Neural progenitor cell (in vitro differentiated cells): ENCODE measurements at regions not wholly inside any gene's neighbourhood (a gene's known extent, or its start where the extent isn't known, plus 50 kb on each side); places are given as distances from the start of the nearest gene placed in this dataset.

Source experiments
- DNase-seq: peaks from one replicate; pipeline ENCODE4 v3.0.0-alpha.2; 2016; ENCODE audit warnings: low spot score
- H2AFZ ChIP-seq: fragments of 200-600 bp; sonication (generic); replicated peaks from 2 replicates; pipeline ENCODE4 v1.6.1; 2016; ENCODE audit warnings: antibody characterized with exemption
- H3F3A ChIP-seq: fragments of 200-600 bp; sonication (generic); 2 replicates; pipeline ENCODE4 v1.6.1; 2016; ENCODE audit warnings: antibody characterized with exemption, low read depth
- H3K27ac ChIP-seq: fragments of 200-600 bp; sonication (generic); 2 replicates; pipeline ENCODE4 v1.5.1; 2016; ENCODE audit warnings: mild to moderate bottlenecking
- H3K27me3 ChIP-seq: fragments of 200-600 bp; sonication (generic); 2 replicates; pipeline ENCODE4 v1.6.1; 2016; ENCODE audit warnings: mild to moderate bottlenecking, moderate library complexity
- H3K36me3 ChIP-seq: fragments of 200-600 bp; sonication (generic); 2 replicates; pipeline ENCODE4 v1.5.1; 2016
- H3K4me1 ChIP-seq: fragments of 200-600 bp; sonication (generic); 2 replicates; pipeline ENCODE4 v1.6.1; 2016; ENCODE audit warnings: mixed run types
- H3K4me2 ChIP-seq: fragments of 200-600 bp; sonication (generic); 2 replicates; pipeline ENCODE4 v1.6.1; 2016
- H3K4me3 ChIP-seq: fragments of 200-600 bp; sonication (generic); 2 replicates; pipeline ENCODE4 v1.5.1; 2016
- H3K79me2 ChIP-seq: fragments of 200-600 bp; sonication (generic); 2 replicates; pipeline ENCODE4 v1.6.1; 2016; ENCODE audit warnings: low read depth
- H3K9ac ChIP-seq: fragments of 200-600 bp; sonication (generic); 2 replicates; pipeline ENCODE4 v1.6.1; 2016
- H3K9me3 ChIP-seq: fragments of 200-600 bp; sonication (generic); 2 replicates; pipeline ENCODE4 v1.5.1; 2016; ENCODE audit warnings: low read depth
- H4K20me1 ChIP-seq: fragments of 200-600 bp; sonication (generic); 2 replicates; pipeline ENCODE4 v1.6.1; 2016; ENCODE audit warnings: low read depth
- H3K27ac Mint-ChIP-seq: 3 replicates; pipeline ENCODE4 v1.8.0; 2021; ENCODE audit warnings: mixed read lengths
- H3K27me3 Mint-ChIP-seq: 2 replicates; pipeline ENCODE4 v1.8.0; 2022; ENCODE audit warnings: low read depth, mild to moderate bottlenecking, inconsistent platforms, moderate library complexity, mixed read lengths; ENCODE audit not compliant: insufficient read depth
- H3K36me3 Mint-ChIP-seq: 3 replicates; pipeline ENCODE4 v1.8.0; 2021; ENCODE audit warnings: mixed read lengths
- H3K4me1 Mint-ChIP-seq: 3 replicates; pipeline ENCODE4 v1.8.0; 2021; ENCODE audit warnings: mixed read lengths
- H3K4me3 Mint-ChIP-seq: 3 replicates; pipeline ENCODE4 v1.8.0; 2021; ENCODE audit warnings: mild to moderate bottlenecking, moderate library complexity, mixed read lengths
- H3K9me3 Mint-ChIP-seq: 3 replicates; pipeline ENCODE4 v1.8.0; 2020; ENCODE audit warnings: mixed read lengths
- EZH2 ChIP-seq: fragments of 200-600 bp; sonication (generic); IDR thresholded peaks from 2 replicates; pipeline ENCODE4 v1.6.1; 2017; ENCODE audit warnings: antibody characterized with exemption, mild to moderate bottlenecking, moderate library complexity
- EZH2phosphoT487 ChIP-seq: fragments of 200-600 bp; sonication (generic); IDR thresholded peaks from 2 replicates; pipeline ENCODE4 v1.6.1; 2017; ENCODE audit warnings: antibody characterized with exemption
- TF ChIP-seq, protein P1 (sequence below): fragments of 200-600 bp; sonication (generic); IDR thresholded peaks from 2 replicates; pipeline ENCODE4 v1.5.1; 2017; ENCODE audit warnings: antibody characterized with exemption, mild to moderate bottlenecking

DNA sequence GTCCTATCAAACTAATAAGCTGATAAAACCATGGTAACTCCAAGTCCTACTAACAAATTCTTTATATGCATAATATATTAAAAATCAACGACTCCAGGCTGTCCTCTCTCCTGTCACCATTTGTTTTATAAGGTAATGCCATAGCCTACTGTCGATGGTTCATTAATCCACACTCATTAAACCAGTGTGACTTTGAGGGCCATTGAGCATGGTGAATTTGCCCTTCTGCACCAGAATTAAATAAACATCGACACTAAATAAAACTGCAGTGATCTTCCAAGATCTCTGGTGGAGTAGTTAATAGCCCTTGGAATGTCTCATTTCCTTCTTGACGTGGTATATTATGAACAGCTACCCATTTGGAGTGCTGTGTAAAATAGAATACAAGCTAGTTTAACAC, 358.5 kb downstream of the CBLN4 start:
- Histone ChIP-seq H2AFZ (no peak overlapping the region), H4K20me1 (no peaks in the 10 kb centered on the region), H3K27ac (no peak overlapping the region), H3K79me2 (no peaks in the 10 kb centered on the region), H3K9ac (no peak overlapping the region), H3K4me1 (peaks cover 10% of the 10 kb centered on the region), H3K4me3 (no peak overlapping the region), H3K4me2 (no peak overlapping the region), H3K9me3 (no peaks in the 10 kb centered on the region), H3F3A (no peaks in the 10 kb centered on the region), H3K36me3 (no peaks in the 10 kb centered on the region), H3K27me3 (no peaks in the 10 kb centered on the region)
- Mint-ChIP-seq H3K4me1 (peaks cover 4% of the 10 kb centered on the region), H3K27ac (no peak overlapping the region), H3K4me3 (no peak overlapping the region), H3K9me3 (no peaks in the 10 kb centered on the region), H3K36me3 (no peaks in the 10 kb centered on the region), H3K27me3 (peaks cover 2% of the 10 kb centered on the region)
- DNase-seq, result no peak
- TF ChIP-seq, protein P1, sequence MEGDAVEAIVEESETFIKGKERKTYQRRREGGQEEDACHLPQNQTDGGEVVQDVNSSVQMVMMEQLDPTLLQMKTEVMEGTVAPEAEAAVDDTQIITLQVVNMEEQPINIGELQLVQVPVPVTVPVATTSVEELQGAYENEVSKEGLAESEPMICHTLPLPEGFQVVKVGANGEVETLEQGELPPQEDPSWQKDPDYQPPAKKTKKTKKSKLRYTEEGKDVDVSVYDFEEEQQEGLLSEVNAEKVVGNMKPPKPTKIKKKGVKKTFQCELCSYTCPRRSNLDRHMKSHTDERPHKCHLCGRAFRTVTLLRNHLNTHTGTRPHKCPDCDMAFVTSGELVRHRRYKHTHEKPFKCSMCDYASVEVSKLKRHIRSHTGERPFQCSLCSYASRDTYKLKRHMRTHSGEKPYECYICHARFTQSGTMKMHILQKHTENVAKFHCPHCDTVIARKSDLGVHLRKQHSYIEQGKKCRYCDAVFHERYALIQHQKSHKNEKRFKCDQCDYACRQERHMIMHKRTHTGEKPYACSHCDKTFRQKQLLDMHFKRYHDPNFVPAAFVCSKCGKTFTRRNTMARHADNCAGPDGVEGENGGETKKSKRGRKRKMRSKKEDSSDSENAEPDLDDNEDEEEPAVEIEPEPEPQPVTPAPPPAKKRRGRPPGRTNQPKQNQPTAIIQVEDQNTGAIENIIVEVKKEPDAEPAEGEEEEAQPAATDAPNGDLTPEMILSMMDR, result no peak
- no peak for TF ChIP-seq EZH2phosphoT487
- no peak for TF ChIP-seq EZH2

DNA sequence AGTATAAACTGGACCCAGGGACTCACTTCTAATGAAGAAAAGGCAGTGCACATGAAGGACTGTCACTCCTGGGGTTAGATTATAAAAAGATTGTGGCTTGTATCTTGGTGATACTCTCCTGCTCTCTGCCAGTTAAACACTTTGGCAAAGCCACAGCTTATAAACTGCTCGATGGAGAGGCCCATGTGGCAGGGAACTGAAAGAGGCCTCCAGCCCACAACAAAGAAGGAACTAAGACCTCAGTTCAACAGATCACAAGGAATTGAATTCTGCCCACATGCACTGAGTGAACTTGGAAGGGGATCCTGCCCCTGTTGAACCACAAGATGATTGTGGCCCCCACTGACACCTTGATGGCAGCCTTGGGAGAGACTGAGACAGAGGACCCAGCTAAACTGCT, 363.8 kb downstream of the CBLN4 start:
- Mint-ChIP-seq H3K9me3 (no peaks in the 10 kb centered on the region), H3K36me3 (no peaks in the 10 kb centered on the region)

DNA sequence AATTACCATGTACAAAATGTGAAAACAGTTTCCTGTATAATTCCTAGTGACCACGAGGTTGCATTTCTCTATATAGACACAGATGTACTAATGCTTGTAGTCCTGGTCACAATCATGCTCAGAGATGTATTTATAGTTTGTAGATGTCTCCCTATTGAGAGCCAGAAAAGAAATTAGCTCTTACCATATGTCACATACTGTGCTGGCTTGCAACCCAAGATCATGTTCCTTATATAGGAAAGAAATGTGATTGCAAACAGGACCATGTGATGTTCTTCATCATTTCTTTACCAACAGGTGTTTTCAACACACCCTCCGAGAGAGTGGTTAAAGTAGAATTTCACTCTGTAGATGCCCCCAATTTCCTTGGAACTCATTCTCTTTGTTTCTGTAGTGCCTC, 369.4 kb downstream of the CBLN4 start:
- no peaks in the 10 kb centered on the region for H3K9me3 Mint-ChIP-seq
- no peak overlapping the region for H3K4me3 Mint-ChIP-seq
- no peak overlapping the region for H2AFZ ChIP-seq
- no peak for DNase-seq
- H3K4me1 Mint-ChIP-seq, result no peaks in the 10 kb centered on the region
- TF ChIP-seq EZH2phosphoT487 (no peak), EZH2 (no peak)
- TF ChIP-seq, protein P1, result no peak
- no peaks in the 10 kb centered on the region for H3K36me3 ChIP-seq
- no peaks in the 10 kb centered on the region for H3F3A ChIP-seq
- H3K4me2 ChIP-seq, result no peak overlapping the region
- no peaks in the 10 kb centered on the region for H3K27me3 Mint-ChIP-seq
- no peak overlapping the region for H3K27ac ChIP-seq
- H3K27ac Mint-ChIP-seq, result no peak overlapping the region
- no peaks in the 10 kb centered on the region for H3K27me3 ChIP-seq
- H3K79me2 ChIP-seq, result no peaks in the 10 kb centered on the region
- no peaks in the 10 kb centered on the region for H4K20me1 ChIP-seq
- H3K9ac ChIP-seq, result no peak overlapping the region
- no peaks in the 10 kb centered on the region for H3K9me3 ChIP-seq
- H3K4me3 ChIP-seq, result no peak overlapping the region
- no peaks in the 10 kb centered on the region for H3K36me3 Mint-ChIP-seq
- no peaks in the 10 kb centered on the region for H3K4me1 ChIP-seq

More for the DNA sequence above, 363.8 kb downstream of the CBLN4 start:
- Mint-ChIP-seq H3K4me3 (no peak overlapping the region), H3K27ac (no peak overlapping the region), H3K4me1 (no peaks in the 10 kb centered on the region), H3K27me3 (peaks cover 2% of the 10 kb centered on the region)
- H3K9me3 ChIP-seq, result no peaks in the 10 kb centered on the region
- no peaks in the 10 kb centered on the region for H3K27me3 ChIP-seq
- H3K27ac ChIP-seq, result no peak overlapping the region
- DNase-seq, result no peak
- no peak overlapping the region for H3K9ac ChIP-seq
- no peak overlapping the region for H3K4me2 ChIP-seq
- H3K79me2 ChIP-seq, result no peaks in the 10 kb centered on the region
- H3K4me1 ChIP-seq, result no peaks in the 10 kb centered on the region
- H3K4me3 ChIP-seq, result no peak overlapping the region
- H3F3A ChIP-seq, result no peaks in the 10 kb centered on the region
- no peaks in the 10 kb centered on the region for H4K20me1 ChIP-seq
- H2AFZ ChIP-seq, result no peak overlapping the region
- TF ChIP-seq EZH2, result no peak
- TF ChIP-seq, protein P1, result no peak
- no peak for TF ChIP-seq EZH2phosphoT487
- H3K36me3 ChIP-seq, result no peaks in the 10 kb centered on the region
